B cell (primary cell): ENCODE measurements at regions not wholly inside any gene's neighbourhood (a gene's known extent, or its start where the extent isn't known, plus 50 kb on each side); places are given as distances from the start of the nearest gene placed in this dataset.

ENCODE experiments used
- EZH2 ChIP-seq: IDR thresholded peaks from 2 replicates; pipeline ENCODE4 v1.6.1; 2012; ENCODE audit warnings: borderline replicate concordance, low read depth, mild to moderate bottlenecking, moderate library complexity, low read length; ENCODE audit not compliant: insufficient read depth, poor library complexity, severe bottlenecking
- TF ChIP-seq, protein P1 (sequence below): fragments of 200-600 bp; IDR thresholded peaks from one replicate; pipeline ENCODE4 v1.8.0; 2022; ENCODE audit warnings: antibody characterized with exemption, mild to moderate bottlenecking

GRCh38 chr5:12330381-12330780 lies 426.1 kb upstream of the CTNND2 start:
- TF ChIP-seq EZH2, result no peak
- TF ChIP-seq, protein P1, sequence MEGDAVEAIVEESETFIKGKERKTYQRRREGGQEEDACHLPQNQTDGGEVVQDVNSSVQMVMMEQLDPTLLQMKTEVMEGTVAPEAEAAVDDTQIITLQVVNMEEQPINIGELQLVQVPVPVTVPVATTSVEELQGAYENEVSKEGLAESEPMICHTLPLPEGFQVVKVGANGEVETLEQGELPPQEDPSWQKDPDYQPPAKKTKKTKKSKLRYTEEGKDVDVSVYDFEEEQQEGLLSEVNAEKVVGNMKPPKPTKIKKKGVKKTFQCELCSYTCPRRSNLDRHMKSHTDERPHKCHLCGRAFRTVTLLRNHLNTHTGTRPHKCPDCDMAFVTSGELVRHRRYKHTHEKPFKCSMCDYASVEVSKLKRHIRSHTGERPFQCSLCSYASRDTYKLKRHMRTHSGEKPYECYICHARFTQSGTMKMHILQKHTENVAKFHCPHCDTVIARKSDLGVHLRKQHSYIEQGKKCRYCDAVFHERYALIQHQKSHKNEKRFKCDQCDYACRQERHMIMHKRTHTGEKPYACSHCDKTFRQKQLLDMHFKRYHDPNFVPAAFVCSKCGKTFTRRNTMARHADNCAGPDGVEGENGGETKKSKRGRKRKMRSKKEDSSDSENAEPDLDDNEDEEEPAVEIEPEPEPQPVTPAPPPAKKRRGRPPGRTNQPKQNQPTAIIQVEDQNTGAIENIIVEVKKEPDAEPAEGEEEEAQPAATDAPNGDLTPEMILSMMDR, result no peak
